GM19238 (cell line): ENCODE measurements at regions not wholly inside any gene's neighbourhood (a gene's known extent, or its start where the extent isn't known, plus 50 kb on each side); places are given as distances from the start of the nearest gene placed in this dataset.
"Not testable (repeated sequence)": the region's sequence is repeated elsewhere in the genome, so short reads cannot be mapped to it uniquely, and the experiment has no call there.

Source experiments
- DNase-seq: peaks from one replicate; pipeline ENCODE4 v3.0.0; 2011; ENCODE audit warnings: low spot score; ENCODE audit not compliant: insufficient read length

GRCh38 chr11:87769661-87770060 is 405.6 kb downstream of the RAB38 start:
- no peak for DNase-seq

- DNase-seq: no peak
These were observed 407.6 kb downstream of the RAB38 start for GRCh38 chr11:87767615-87768014.

- DNase-seq: not testable (repeated sequence)
These were observed 411.2 kb downstream of the RAB38 start for GRCh38 chr11:87764075-87764474.

- no peak for DNase-seq
These were observed 420.6 kb downstream of the RAB38 start for GRCh38 chr11:87754685-87755084.

- no peak for DNase-seq
These were observed 422.1 kb downstream of the RAB38 start for GRCh38 chr11:87753143-87753542.

GRCh38 chr11:87743007-87743406 is 432.2 kb downstream of the RAB38 start:
- no peak for DNase-seq

GRCh38 chr11:87740968-87741367 is 434.3 kb downstream of the RAB38 start:
- DNase-seq: no peak

- DNase-seq: no peak
These were observed 434.8 kb downstream of the RAB38 start for GRCh38 chr11:87740451-87740850.

GRCh38 chr11:87739766-87740165 is 435.5 kb downstream of the RAB38 start:
- no peak for DNase-seq

- no peak for DNase-seq
These were observed 436.0 kb downstream of the RAB38 start for GRCh38 chr11:87739261-87739660.

GRCh38 chr11:87736928-87737327 is 438.3 kb downstream of the RAB38 start:
- DNase-seq: no peak

- no peak for DNase-seq
These were observed 448.7 kb downstream of the RAB38 start for GRCh38 chr11:87726506-87726905.

GRCh38 chr11:87724358-87724757 is 450.9 kb downstream of the RAB38 start:
- no peak for DNase-seq

GRCh38 chr11:87722756-87723565 is 452.3 kb downstream of the RAB38 start:
- DNase-seq: no peak

- no peak for DNase-seq
These were observed 455.7 kb downstream of the RAB38 start for GRCh38 chr11:87719326-87720073.

- DNase-seq: no peak
These were observed 462.4 kb downstream of the RAB38 start for GRCh38 chr11:87712802-87713202.

GRCh38 chr11:87712391-87712790 is 462.9 kb downstream of the RAB38 start:
- no peak for DNase-seq

GRCh38 chr11:87703589-87703988 is 471.7 kb downstream of the RAB38 start:
- not testable (repeated sequence) for DNase-seq

- DNase-seq: no peak
These were observed 499.2 kb downstream of the RAB38 start for GRCh38 chr11:87675993-87676392.

GRCh38 chr11:87666730-87667129 is 508.5 kb downstream of the RAB38 start:
- DNase-seq: no peak

GRCh38 chr11:87662287-87662686 is 513.0 kb downstream of the RAB38 start:
- DNase-seq: no peak

GRCh38 chr11:87660926-87661660 is 514.1 kb downstream of the RAB38 start:
- no peak for DNase-seq
